K562 (cell line): ENCODE measurements at regions not wholly inside any gene's neighbourhood (a gene's known extent, or its start where the extent isn't known, plus 50 kb on each side); places are given as distances from the start of the nearest gene placed in this dataset.

ENCODE experiments used
- ATAC-seq: fragments of 200-7000 bp; cut with Tn5 transposase; 3 replicates; pipeline ENCODE4 v1.9.1; 2020; ENCODE audit warnings: moderate library complexity
- BruUV-seq: library from RNA; stranded (reverse); fragments of 400-500 nt; replicated peaks from 2 replicates; lab custom pipeline; 2021; lab: Mats Ljungman, UMichigan
- CTCF ChIA-PET: fragments of 300-600 bp; formaldehyde crosslinking; extraction: SDS; loops from one replicate; lab custom pipeline; 2021; ENCODE audit warnings: low intra/inter-chr PET ratio; lab: Yijun Ruan, JAX
- POLR2A ChIA-PET: fragments of 300-600, 350-650 bp; sonication (Branson Sonifier 250); formaldehyde crosslinking; extraction: SDS; loops from one replicate; lab custom pipeline; 2021; ENCODE audit warnings: antibody characterized with exemption, inconsistent platforms; lab: Yijun Ruan, JAX
- DNase-seq, 4 experiments: peaks; one replicate each; pipeline versions ENCODE4 v3.0.0 to v3.0.0-alpha.2; 2011 to 2018; ENCODE audit warnings: low spot score in 3 of 4, mixed read lengths in 3 of 4; ENCODE audit errors: extremely low read depth in 1 of 4
- FAIRE-seq: peaks from 2 replicates; lab custom pipeline; 2011; peaks lifted over from hg19 to GRCh38; lab: Jason Lieb, UNC
- H2AFZ ChIP-seq: 2 replicates; pipeline ENCODE4 v1.6.0; 2011; ENCODE audit warnings: low read depth, low read length, control low read depth, inconsistent platforms
- H3K27ac ChIP-seq: fragments of 200-600 bp; 3 replicates; pipeline ENCODE4 v1.8.0; 2011; ENCODE audit warnings: low read depth, mild to moderate bottlenecking, control low read depth, inconsistent platforms, low read length, moderate library complexity, mixed read lengths; ENCODE audit errors: extremely low read depth
- H3K27me3 ChIP-seq, 2 experiments: fragments of 300-600 bp in 1 of 2; 2 replicates in 1 of 2; 3 replicates in 1 of 2; pipeline versions ENCODE4 v1.6.0 to v1.8.0; 2011; ENCODE audit warnings: inconsistent platforms in 2 of 2, low read length in 2 of 2, mild to moderate bottlenecking in 1 of 2, mixed read lengths in 1 of 2, moderate library complexity in 1 of 2; ENCODE audit not compliant: control insufficient read depth in 2 of 2, insufficient read depth in 2 of 2
- H3K36me3 ChIP-seq: fragments of 300-600 bp; 3 replicates; pipeline ENCODE4 v1.8.0; 2011; ENCODE audit warnings: mild to moderate bottlenecking, low read length, inconsistent platforms; ENCODE audit not compliant: control insufficient read depth, insufficient read depth
- H3K4me1 ChIP-seq, 2 experiments: fragments of 200-600 bp in 1 of 2; replicated peaks in 1 of 2; 2 replicates in 1 of 2; 3 replicates in 1 of 2; pipeline versions ENCODE4 v1.5.1 to v1.8.0; 2011; ENCODE audit warnings: inconsistent platforms in 2 of 2, low read length in 2 of 2, mild to moderate bottlenecking in 1 of 2, mixed read lengths in 1 of 2, moderate library complexity in 1 of 2; ENCODE audit not compliant: control insufficient read depth in 2 of 2, insufficient read depth in 2 of 2
- H3K4me2 ChIP-seq: 2 replicates; pipeline ENCODE4 v1.6.1; 2011; ENCODE audit warnings: low read length, control low read depth, inconsistent platforms, mixed read lengths; ENCODE audit not compliant: insufficient read depth
- H3K4me3 ChIP-seq: fragments of 200-600 bp; sonication (generic), shearing (Covaris generic); 2 replicates; pipeline ENCODE4 v1.5.1; 2016; ENCODE audit warnings: control low read depth, inconsistent platforms
- H3K79me2 ChIP-seq: fragments of 200-600 bp; 3 replicates; pipeline ENCODE4 v1.8.0; 2011; ENCODE audit warnings: low read length, inconsistent platforms; ENCODE audit not compliant: control insufficient read depth, insufficient read depth
- H3K9ac ChIP-seq, 2 experiments: 2 replicates each; pipeline versions ENCODE4 v1.6.0 to v1.6.1; 2011; ENCODE audit warnings: low read depth in 2 of 2, low read length in 2 of 2, control low read depth in 1 of 2, inconsistent platforms in 1 of 2, mild to moderate bottlenecking in 1 of 2, mixed read lengths in 1 of 2; ENCODE audit not compliant: insufficient read depth in 1 of 2
- H3K9me1 ChIP-seq: one replicate; pipeline ENCODE4 v1.6.0; 2011; ENCODE audit warnings: inconsistent platforms, mild to moderate bottlenecking, low read length, moderate library complexity; ENCODE audit not compliant: control insufficient read depth, insufficient read depth
- H3K9me3 ChIP-seq: replicated peaks from 2 replicates; pipeline ENCODE4 v1.5.1; 2011; ENCODE audit warnings: low read depth, low read length, inconsistent platforms; ENCODE audit not compliant: control insufficient read depth, insufficient read depth
- H4K20me1 ChIP-seq: replicated peaks from 2 replicates; pipeline ENCODE4 v1.6.1; 2011; ENCODE audit warnings: low read length, inconsistent platforms, mixed read lengths; ENCODE audit not compliant: control insufficient read depth, insufficient read depth
- BRF1 ChIP-seq: IDR thresholded peaks from 3 replicates; pipeline ENCODE4 v1.6.1; 2011; ENCODE audit warnings: borderline replicate concordance, mild to moderate bottlenecking; ENCODE audit not compliant: insufficient read length; ENCODE audit errors: extremely low read depth
- GTF2F1 ChIP-seq: IDR thresholded peaks from 2 replicates; pipeline ENCODE4 v1.6.1; 2011; ENCODE audit warnings: low read depth, low read length, improper control_type of control experiment
- TBP ChIP-seq: optimal IDR thresholded peaks from 2 replicates; pipeline ENCODE3; 2011; ENCODE audit warnings: low read depth, low read length, improper control_type of control experiment
- ZNF140 ChIP-seq: fragments of 250-450 bp; sonication (Bioruptor Pico); IDR thresholded peaks from 2 replicates; pipeline ENCODE4 v1.8.0; 2021; ENCODE audit warnings: moderate library complexity, mild to moderate bottlenecking, inconsistent platforms
- WGBS: fragments of 100-300 bp; shearing (Covaris generic); methylation state at CpG from one replicate; pipeline ENCODE4 v1.1.6; 2016; ENCODE audit warnings: low coverage, mixed read lengths; ENCODE audit not compliant: insufficient coverage; ENCODE audit errors: missing lambda C conversion rate; 5-methylcytosine and 5-hydroxymethylcytosine counted together
- in situ Hi-C: fragments of 300-500 bp; cut with MboI; formaldehyde crosslinking; loops from 4 replicates; pipeline ENCODE4 v1.15.0; 2018; ENCODE audit warnings: inconsistent platforms, mixed read lengths
- intact Hi-C: fragments of 100-400 bp; cut with micrococcal nuclease; formaldehyde crosslinking; loops from 2 replicates; pipeline ENCODE4 v1.14.2; 2022
- TF ChIP-seq, protein P1 (sequence below): fragments of 250-450 bp; sonication (Bioruptor Pico); IDR thresholded peaks from 2 replicates; pipeline ENCODE4 v1.5.0; 2020; ENCODE audit warnings: mild to moderate bottlenecking, borderline replicate concordance

GRCh38 chr2:104420420-104420819 is 433.5 kb upstream of the POU3F3 start:
- H3K27ac ChIP-seq = no peak overlapping the region
- POLR2A ChIA-PET = no interaction called here
- 0 out of 5 replicates have a peak, but pooled peaks cover 0 to 4% of the 10 kb centered on the region in 2 experiments for H3K27me3 ChIP-seq
- H3K4me2 ChIP-seq = no peak overlapping the region
- FAIRE-seq = no peak
- no peaks in the 10 kb centered on the region for H4K20me1 ChIP-seq
- H3K4me1 ChIP-seq = no peaks in the 10 kb centered on the region
- no peak for TF ChIP-seq BRF1
- TF ChIP-seq, protein P1, sequence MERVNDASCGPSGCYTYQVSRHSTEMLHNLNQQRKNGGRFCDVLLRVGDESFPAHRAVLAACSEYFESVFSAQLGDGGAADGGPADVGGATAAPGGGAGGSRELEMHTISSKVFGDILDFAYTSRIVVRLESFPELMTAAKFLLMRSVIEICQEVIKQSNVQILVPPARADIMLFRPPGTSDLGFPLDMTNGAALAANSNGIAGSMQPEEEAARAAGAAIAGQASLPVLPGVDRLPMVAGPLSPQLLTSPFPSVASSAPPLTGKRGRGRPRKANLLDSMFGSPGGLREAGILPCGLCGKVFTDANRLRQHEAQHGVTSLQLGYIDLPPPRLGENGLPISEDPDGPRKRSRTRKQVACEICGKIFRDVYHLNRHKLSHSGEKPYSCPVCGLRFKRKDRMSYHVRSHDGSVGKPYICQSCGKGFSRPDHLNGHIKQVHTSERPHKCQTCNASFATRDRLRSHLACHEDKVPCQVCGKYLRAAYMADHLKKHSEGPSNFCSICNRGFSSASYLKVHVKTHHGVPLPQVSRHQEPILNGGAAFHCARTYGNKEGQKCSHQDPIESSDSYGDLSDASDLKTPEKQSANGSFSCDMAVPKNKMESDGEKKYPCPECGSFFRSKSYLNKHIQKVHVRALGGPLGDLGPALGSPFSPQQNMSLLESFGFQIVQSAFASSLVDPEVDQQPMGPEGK = no peak
- no peak for TF ChIP-seq ZNF140 (CRISPR knock-in tag)
- TF ChIP-seq GTF2F1 = no peak
- intact Hi-C loops (no loop called here), in situ Hi-C loops (no loop called here)
- H3K79me2 ChIP-seq = no peaks in the 10 kb centered on the region
- no peaks in the 10 kb centered on the region for H3K9me3 ChIP-seq
- CTCF ChIA-PET = no interaction called here
- BruUV-seq = no TSS peak
- DNase-seq = no peak
- no peak for ATAC-seq
- WGBS = 0% methylated on average over 2 of the region's 2 CpGs
- no peaks in the 10 kb centered on the region for H3K36me3 ChIP-seq
- H2AFZ ChIP-seq = no peak overlapping the region
- H3K9ac ChIP-seq = no peak overlapping the region
- H3K4me3 ChIP-seq = no peak overlapping the region
- H3K9me1 ChIP-seq = no peaks in the 10 kb centered on the region

DNA sequence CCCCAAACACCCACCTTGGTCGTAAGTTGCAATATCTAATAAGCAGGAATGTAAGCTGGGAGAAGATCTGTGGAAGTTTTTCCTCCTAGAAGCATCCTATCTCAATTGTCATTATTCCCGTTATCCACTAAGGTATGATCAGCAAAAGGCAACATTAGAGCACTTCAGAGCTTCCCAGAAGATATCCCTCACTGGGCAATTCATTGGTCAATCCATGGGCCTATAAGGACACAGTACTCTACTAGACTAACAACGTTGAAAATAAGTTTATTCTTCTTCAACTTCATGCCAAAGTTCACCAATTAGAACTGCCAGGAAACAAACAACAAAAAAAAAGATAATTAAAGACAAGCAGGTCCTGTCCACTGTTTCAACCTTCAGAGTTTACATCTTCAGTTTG is 433.0 kb upstream of the POU3F3 start:
- Histone ChIP-seq H3K9me1 (no peaks in the 10 kb centered on the region), H3K4me1 (no peaks in the 10 kb centered on the region), H3K79me2 (no peaks in the 10 kb centered on the region), H3K9me3 (no peaks in the 10 kb centered on the region), H4K20me1 (no peaks in the 10 kb centered on the region), H3K4me2 (no peak overlapping the region), H3K36me3 (no peaks in the 10 kb centered on the region), H2AFZ (no peak overlapping the region), H3K27me3 (0 out of 5 replicates have a peak, but pooled peaks cover 0 to 4% of the 10 kb centered on the region in 2 experiments), H3K9ac (no peak overlapping the region), H3K27ac (no peak overlapping the region), H3K4me3 (no peak overlapping the region)
- DNase-seq (no peak), FAIRE-seq (no peak), ATAC-seq (no peak)
- intact Hi-C loops (no loop called here), in situ Hi-C loops (no loop called here)
- POLR2A ChIA-PET = no interaction called here
- CTCF ChIA-PET = no interaction called here
- BruUV-seq = no TSS peak
- 0% methylated on average over 3 of the region's 3 CpGs for WGBS
- no peak for TF ChIP-seq TBP
